ENCODE measurements at regions not wholly inside any gene's neighbourhood (a gene's known extent, or its start where the extent isn't known, plus 50 kb on each side); places are given as distances from the start of the nearest gene placed in this dataset.

- TF ChIP-seq CTCF (IDR thresholded peaks at IDR 0.05; ENCODE audit: borderline replicate concordance, extremely low read depth, low read length, poor library complexity, severe bottlenecking), result no peak
- TF ChIP-seq EZH2 (IDR thresholded peaks at IDR 0.05; ENCODE audit: borderline replicate concordance, low read depth, low read length, severe bottlenecking), result no peak
Observed at GRCh38 chr11:69884286-69884685, 65.1 kb upstream of the FGF3 start.

Measured in DND-41 (cell line).